NCI-H2227 treated with DMSO at 0.1 percent for 48 hours (cell line): ENCODE measurements at regions not wholly inside any gene's neighbourhood (a gene's known extent, or its start where the extent isn't known, plus 50 kb on each side); places are given as distances from the start of the nearest gene placed in this dataset.
A peak's percentile ranks its signal among the peaks of the same experiment; 100 is the strongest.

Source experiments
- DNase-seq: peaks from one replicate; lab custom pipeline; 2025; lab: John Stamatoyannopoulos, UW

DNA sequence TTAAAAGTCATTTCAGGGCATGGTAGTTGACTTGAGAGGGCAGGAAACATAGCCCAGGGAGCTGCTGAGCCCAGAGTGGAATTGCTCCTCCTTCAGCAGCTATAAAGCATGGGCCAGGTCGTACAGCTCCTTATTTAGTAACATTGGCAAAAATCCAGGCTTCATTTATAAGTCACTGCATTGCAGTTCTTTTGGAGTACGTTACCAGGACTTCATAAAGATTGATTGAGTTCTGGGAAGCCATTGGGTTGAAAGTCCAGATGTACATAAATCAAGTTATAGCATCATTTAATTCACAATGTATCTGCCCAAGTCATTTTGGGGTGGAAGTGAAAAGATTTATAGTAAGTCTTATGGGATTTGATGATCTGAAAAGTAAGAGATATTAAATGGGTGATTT, 53.0 kb upstream of the ANKEF1 start:
- peak; percentile 11 for DNase-seq

GRCh38 chr20:9978397-9979004, 56.3 kb upstream of the ANKEF1 start:
- peak; percentile 58 for DNase-seq

GRCh38 chr20:9977629-9978028, 57.2 kb upstream of the ANKEF1 start:
- no peak for DNase-seq

DNA sequence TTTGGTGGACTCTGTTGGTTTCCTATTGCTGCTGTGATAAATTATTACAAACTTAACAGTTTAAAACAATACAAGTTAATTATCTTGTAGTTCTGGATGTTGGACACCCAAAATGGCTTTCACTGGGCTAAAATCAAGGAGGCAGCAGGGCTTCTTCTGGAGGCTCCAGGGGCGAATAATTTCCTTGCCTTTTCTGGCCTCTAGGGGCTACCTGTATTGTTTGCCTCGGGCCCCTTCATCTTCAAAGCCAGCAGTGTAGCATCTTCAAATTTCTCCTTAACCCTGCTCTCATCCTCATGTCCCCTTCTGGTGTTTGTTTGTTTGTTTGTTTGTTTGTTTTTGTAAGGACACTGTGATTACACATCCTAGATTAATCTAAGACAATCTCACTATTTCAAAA, 60.5 kb upstream of the ANKEF1 start:
- DNase-seq: no peak

DNA sequence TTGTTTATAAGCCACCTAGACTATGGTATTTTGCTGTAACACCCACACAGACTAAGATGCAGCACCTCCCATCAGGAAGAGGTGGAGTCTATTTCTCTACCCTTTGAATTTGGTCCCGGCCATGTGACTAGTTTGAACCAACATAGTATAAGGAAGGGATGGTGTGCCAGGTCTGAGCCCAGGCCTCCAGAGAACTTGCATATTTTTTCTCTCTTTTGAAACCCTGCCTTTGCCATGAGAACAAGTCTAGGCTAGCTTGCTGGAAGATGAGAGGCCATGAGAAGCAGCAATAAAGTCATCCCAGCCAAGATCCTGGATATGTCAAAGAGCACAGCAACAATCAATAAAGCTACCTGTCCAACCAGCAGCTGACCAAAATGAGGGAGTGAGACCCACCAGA, 63.0 kb upstream of the ANKEF1 start:
- no peak for DNase-seq

DNA sequence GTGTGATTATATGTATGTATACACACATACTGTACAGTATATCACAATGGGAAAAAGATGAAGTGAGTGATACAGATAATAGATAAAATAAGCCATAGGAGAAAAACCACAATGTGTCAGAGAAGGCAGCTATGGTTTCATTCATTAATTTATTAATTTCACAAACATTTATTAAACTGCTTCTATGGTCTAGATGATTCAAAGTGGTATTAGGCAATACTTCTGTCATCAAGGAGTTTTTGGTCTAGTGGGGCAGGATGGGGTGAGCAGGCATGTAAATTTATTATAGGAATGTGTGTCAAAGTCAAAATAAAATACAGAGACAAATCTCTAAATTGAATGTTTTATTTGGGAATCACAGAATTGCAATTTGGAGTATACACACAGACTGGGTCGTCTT, 65.2 kb upstream of the ANKEF1 start:
- no peak for DNase-seq

DNA sequence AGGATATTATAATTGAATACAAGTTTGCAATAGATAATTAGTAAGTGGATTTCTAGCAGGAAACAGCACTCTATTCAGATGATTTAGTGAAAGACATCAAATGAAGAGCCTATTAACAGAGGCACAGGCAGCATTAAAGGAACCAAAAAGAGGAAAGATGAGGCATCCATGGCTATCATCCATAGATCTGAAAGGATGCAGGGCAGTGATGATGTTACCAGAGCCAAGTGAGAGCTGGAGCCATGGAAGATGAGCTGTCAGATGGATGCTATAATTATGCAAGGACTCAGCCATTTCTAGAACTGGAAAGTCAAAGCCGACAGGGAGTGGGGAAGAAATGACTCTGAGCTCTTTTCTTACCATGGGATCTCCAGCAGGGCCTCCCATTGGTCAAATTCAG, 66.8 kb upstream of the ANKEF1 start:
- DNase-seq: no peak

- DNase-seq: no peak
Observed at GRCh38 chr20:9966966-9967365, 67.8 kb upstream of the ANKEF1 start.

GRCh38 chr20:9963029-9963428, 71.8 kb upstream of the ANKEF1 start:
- peak; percentile 19 for DNase-seq

- no peak for DNase-seq
Observed at GRCh38 chr20:9958693-9959092, 76.1 kb upstream of the ANKEF1 start.

- DNase-seq: no peak
Observed at GRCh38 chr20:9955646-9956045, 79.1 kb upstream of the ANKEF1 start.

DNA sequence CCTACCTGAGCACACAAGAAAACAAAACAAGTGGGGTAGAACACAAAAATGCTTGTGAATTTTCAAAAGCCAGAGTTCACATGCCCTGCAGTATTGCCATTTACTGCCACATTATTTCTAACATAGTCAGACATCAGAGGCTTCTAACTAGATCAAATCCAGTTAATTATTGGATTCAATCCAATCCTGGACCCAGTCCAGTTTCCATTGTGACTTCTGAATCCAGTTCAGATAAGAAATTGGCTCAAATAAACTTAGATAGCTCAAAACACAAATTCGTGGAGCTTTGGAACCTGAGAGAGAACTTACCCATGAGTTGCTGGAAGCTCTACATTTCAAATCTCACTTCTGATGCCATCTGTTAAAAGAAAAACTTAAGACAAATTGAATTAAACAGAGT, 85.2 kb upstream of the ANKEF1 start:
- no peak for DNase-seq

GRCh38 chr20:9945408-9945807, 89.4 kb upstream of the ANKEF1 start:
- DNase-seq: no peak

GRCh38 chr20:9942736-9943135, 92.1 kb upstream of the ANKEF1 start:
- no peak for DNase-seq

- DNase-seq: no peak
Observed at GRCh38 chr20:9940329-9940728, 94.5 kb upstream of the ANKEF1 start.

GRCh38 chr20:9939231-9939630, 95.6 kb upstream of the ANKEF1 start:
- DNase-seq: no peak

DNA sequence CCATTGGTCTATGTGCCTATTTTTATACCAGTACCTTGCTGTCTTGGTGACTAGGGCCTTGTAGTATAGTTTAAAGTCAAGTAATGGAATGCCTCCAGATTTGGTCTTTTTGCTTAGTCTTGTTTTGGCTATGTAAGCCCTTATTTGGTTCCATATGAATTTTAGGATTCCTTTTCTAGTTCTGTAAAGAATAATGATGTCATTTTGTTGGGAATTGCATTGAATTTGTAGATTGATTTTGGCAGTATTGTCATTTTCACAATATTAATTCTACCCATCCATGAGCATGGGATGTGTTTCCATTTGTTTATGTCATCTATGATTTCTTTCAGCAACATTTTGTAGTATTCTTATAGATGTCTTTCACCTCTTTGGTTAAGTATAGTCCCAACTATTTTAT, 96.4 kb upstream of the PAK5 start:
- DNase-seq: no peak

GRCh38 chr20:9930142-9930541, 91.3 kb upstream of the PAK5 start:
- no peak for DNase-seq

DNA sequence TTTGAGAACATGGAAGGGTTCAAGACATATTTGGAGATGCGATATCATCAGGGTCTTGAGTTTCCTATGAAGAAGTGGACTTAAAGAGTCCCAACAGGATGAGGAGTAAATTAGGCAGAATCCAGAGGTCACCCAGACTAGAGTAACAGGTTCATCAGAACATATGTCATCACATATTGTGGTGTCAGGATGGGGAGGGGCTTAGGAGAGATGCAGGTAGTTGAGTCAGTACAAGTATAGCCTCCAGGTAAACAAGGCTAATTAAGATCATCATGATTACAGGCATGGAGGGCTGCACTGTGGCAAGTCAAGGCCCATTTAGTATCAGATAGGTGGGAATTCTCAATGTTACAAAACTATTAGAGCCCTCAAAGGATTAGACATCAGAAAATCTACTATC, 90.1 kb upstream of the PAK5 start:
- DNase-seq: no peak

- DNase-seq: no peak
Observed at GRCh38 chr20:9928281-9928737, 89.4 kb upstream of the PAK5 start.

GRCh38 chr20:9927224-9927623, 88.3 kb upstream of the PAK5 start:
- DNase-seq: no peak

DNA sequence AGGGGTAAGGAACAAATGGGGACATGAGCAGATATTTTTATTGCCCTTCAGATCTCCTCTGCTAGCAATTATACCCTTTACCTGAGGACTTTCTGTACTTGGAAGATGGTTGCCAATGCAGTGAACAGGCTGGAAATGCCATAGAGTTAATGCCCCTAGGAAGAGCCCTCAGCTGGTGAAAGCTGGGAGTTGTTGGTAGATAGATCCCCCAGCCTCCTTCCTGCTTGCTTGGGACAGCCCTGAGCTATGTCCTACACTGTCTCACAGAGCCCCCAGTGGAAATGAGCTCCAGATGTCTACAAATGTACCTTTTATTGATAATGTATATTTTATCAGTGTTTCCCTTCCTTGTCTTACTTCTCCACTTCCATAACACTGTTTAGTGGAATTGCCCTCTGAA, 87.6 kb upstream of the PAK5 start:
- no peak for DNase-seq

GRCh38 chr20:9926007-9926406, 87.1 kb upstream of the PAK5 start:
- no peak for DNase-seq

GRCh38 chr20:9923648-9924047, 84.8 kb upstream of the PAK5 start:
- DNase-seq: no peak

GRCh38 chr20:9920866-9921265, 82.0 kb upstream of the PAK5 start:
- no peak for DNase-seq
